Gastrocnemius medialis (tissue), 4 donors: ENCODE measurements at regions not wholly inside any gene's neighbourhood (a gene's known extent, or its start where the extent isn't known, plus 50 kb on each side); places are given as distances from the start of the nearest gene placed in this dataset.

Experiments
- POLR2A ChIP-seq, 2 donors: fragments of 450-650 bp; IDR thresholded peaks; one replicate each; pipeline ENCODE4 v1.6.1; 2017; ENCODE audit warnings: antibody characterized with exemption in 2 of 2, mild to moderate bottlenecking in 2 of 2, moderate library complexity in 2 of 2
- TF ChIP-seq, protein P1 (sequence below), 5 experiments: fragments of 450-650 bp in 3 of 5; fragments of 200-600 bp in 2 of 5; sonication (generic) in 2 of 5; IDR thresholded peaks in 4 of 5; conservative IDR thresholded peaks in 1 of 5; 1 replicate in 4 of 5; 2 replicates in 1 of 5; pipeline ENCODE4 v1.5.1; 2016 to 2019; ENCODE audit warnings: antibody characterized with exemption in 5 of 5, mild to moderate bottlenecking in 3 of 5, moderate library complexity in 3 of 5

DNA sequence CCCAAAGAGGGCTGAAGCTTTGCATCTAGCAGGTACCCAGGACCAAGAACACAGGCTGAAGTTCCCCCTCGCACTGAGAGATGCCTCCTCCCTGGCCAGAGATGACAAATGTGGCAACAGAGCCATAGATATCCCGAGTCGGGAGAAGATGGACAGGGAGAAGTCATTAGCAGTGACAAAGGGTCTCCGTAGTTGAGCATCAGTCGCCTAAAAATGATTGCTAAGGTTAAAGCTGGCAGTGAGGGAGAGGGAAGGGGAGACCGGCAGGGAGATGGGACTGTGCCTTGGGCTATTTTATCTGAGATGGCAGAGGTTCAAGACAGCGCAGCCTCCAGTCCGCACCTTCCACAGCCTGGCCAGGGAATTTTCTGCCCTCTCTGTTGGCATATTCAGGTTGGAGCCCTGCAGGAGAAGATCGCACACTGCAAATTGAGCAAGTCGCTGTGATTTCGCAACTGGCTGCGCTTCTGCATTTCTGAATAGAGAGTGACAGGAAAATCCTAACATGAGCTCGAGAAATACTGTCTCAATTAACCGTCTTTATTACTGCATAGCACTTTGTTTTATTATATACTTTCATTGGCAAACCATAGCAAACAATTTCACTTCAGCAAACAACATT lies 238.9 kb upstream of the GPR26 start:
- TF ChIP-seq, protein P1, sequence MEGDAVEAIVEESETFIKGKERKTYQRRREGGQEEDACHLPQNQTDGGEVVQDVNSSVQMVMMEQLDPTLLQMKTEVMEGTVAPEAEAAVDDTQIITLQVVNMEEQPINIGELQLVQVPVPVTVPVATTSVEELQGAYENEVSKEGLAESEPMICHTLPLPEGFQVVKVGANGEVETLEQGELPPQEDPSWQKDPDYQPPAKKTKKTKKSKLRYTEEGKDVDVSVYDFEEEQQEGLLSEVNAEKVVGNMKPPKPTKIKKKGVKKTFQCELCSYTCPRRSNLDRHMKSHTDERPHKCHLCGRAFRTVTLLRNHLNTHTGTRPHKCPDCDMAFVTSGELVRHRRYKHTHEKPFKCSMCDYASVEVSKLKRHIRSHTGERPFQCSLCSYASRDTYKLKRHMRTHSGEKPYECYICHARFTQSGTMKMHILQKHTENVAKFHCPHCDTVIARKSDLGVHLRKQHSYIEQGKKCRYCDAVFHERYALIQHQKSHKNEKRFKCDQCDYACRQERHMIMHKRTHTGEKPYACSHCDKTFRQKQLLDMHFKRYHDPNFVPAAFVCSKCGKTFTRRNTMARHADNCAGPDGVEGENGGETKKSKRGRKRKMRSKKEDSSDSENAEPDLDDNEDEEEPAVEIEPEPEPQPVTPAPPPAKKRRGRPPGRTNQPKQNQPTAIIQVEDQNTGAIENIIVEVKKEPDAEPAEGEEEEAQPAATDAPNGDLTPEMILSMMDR (IDR thresholded peaks at IDR 0.05 in 4 of 5, conservative IDR thresholded peaks at IDR 0.05 in 1 of 5), result no peak
- TF ChIP-seq POLR2A (IDR thresholded peaks at IDR 0.05), result no peak
